ENCODE measurements at regions not wholly inside any gene's neighbourhood (a gene's known extent, or its start where the extent isn't known, plus 50 kb on each side); places are given as distances from the start of the nearest gene placed in this dataset.
"Not testable (repeated sequence)": the region's sequence is repeated elsewhere in the genome, so short reads cannot be mapped to it uniquely, and the experiment has no call there.

- H3K36me3 ChIP-seq (ENCODE audit: control insufficient read depth in 1 of 2, insufficient read depth in 2 of 2, low read length in 2 of 2); DNase-seq (ENCODE audit: low read depth, low spot score); H3K9me3 ChIP-seq (ENCODE audit: control insufficient read depth in 1 of 2, insufficient read depth in 1 of 2, low read depth in 1 of 2, low read length in 2 of 2); RAD21 ChIA-PET (ENCODE audit: low non-redundant PET in 1 of 2, low total read pairs in 2 of 2, uncharacterized antibody in 2 of 2, unreplicated experiment in 2 of 2); ATAC-seq; H3K4me2 ChIP-seq (ENCODE audit: low read length); H2AFZ ChIP-seq (ENCODE audit: low read depth, low read length, poor library complexity, severe bottlenecking); intact Hi-C loops (cut with micrococcal nuclease); H3K9ac ChIP-seq (ENCODE audit: low read length); H3K4me1 ChIP-seq (ENCODE audit: control insufficient read depth in 1 of 2, insufficient read depth in 2 of 2, low read length in 2 of 2); BruUV-seq (replicated peaks); H3K27me3 ChIP-seq (ENCODE audit: insufficient read depth, low read length); CTCF ChIA-PET; H4K20me1 ChIP-seq (ENCODE audit: insufficient read depth); POLR2A ChIA-PET; H3K9me2 ChIP-seq (ENCODE audit: insufficient read depth); H3K79me2 ChIP-seq (ENCODE audit: insufficient read depth, low read length); H3K27ac ChIP-seq (ENCODE audit: low read depth, low read length); H3K4me3 ChIP-seq (replicated peaks in 1 of 2; ENCODE audit: low read depth in 1 of 2, low read length in 2 of 2): not testable (repeated sequence)
These were observed 387.7 kb downstream of the RAP2B start for GRCh38 chr3:153549686-153550085.

GRCh38 chr3:153551536-153552285 is 389.7 kb downstream of the RAP2B start:
- Histone ChIP-seq H3K27ac (ENCODE audit: low read depth, low read length) (no peak overlapping the region), H3K27me3 (ENCODE audit: insufficient read depth, low read length) (no peaks in the 10 kb centered on the region), H3K9ac (ENCODE audit: low read length) (no peak overlapping the region), H3K4me2 (ENCODE audit: low read length) (no peak overlapping the region), H3K79me2 (ENCODE audit: insufficient read depth, low read length) (no peaks in the 10 kb centered on the region), H3K9me3 (ENCODE audit: control insufficient read depth in 1 of 2, insufficient read depth in 1 of 2, low read depth in 1 of 2, low read length in 2 of 2) (no peaks in the 10 kb centered on the region), H4K20me1 (ENCODE audit: insufficient read depth) (no peaks in the 10 kb centered on the region), H3K4me3 (replicated peaks in 1 of 2; ENCODE audit: low read depth in 1 of 2, low read length in 2 of 2) (no peak overlapping the region), H3K9me2 (ENCODE audit: insufficient read depth) (no peaks in the 10 kb centered on the region), H2AFZ (ENCODE audit: low read depth, low read length, poor library complexity, severe bottlenecking) (no peak overlapping the region), H3K36me3 (ENCODE audit: control insufficient read depth in 1 of 2, insufficient read depth in 2 of 2, low read length in 2 of 2) (no peaks in the 10 kb centered on the region), H3K4me1 (ENCODE audit: control insufficient read depth in 1 of 2, insufficient read depth in 2 of 2, low read length in 2 of 2) (no peaks in the 10 kb centered on the region)
- RAD21 ChIA-PET (ENCODE audit: low non-redundant PET in 1 of 2, low total read pairs in 2 of 2, uncharacterized antibody in 2 of 2, unreplicated experiment in 2 of 2): no interaction called here
- DNase-seq (ENCODE audit: low read depth, low spot score): no peak
- POLR2A ChIA-PET: no interaction called here
- no peak for TF ChIP-seq ATF3 (IDR thresholded peaks at IDR 0.05)
- no TSS peak for BruUV-seq (replicated peaks)
- intact Hi-C loops (cut with micrococcal nuclease): no loop called here
- no peak for ATAC-seq
- CTCF ChIA-PET: no interaction called here

Data from HCT116 (cell line).